ENCODE measurements at regions not wholly inside any gene's neighbourhood (a gene's known extent, or its start where the extent isn't known, plus 50 kb on each side); places are given as distances from the start of the nearest gene placed in this dataset.

GRCh38 chr21:32954353-32954752 lies 71.4 kb upstream of the OLIG2 start:
- TF ChIP-seq CTCF (conservative IDR thresholded peaks at IDR 0.05) (no peak), EZH2 (IDR thresholded peaks at IDR 0.05; ENCODE audit: low read depth) (no peak)
